ENCODE measurements at regions not wholly inside any gene's neighbourhood (a gene's known extent, or its start where the extent isn't known, plus 50 kb on each side); places are given as distances from the start of the nearest gene placed in this dataset.

DNA sequence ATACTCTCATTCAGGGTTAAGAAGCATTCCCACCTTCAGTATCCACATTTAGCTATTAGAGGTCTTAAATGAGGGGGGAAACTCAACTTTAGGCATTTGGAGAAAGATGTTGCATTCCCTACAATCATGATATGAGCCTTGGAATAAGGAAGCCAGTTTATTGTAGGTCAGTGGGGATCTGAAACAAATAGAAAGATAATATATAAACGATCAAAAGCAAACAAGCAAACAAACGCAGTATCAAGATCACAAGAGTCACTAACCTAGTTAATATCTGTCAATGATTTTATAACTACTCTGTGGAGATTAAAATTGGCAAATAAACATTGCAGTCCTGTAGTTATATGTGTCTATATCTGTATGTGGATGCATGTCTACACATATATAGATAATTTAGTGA is 152.4 kb upstream of the LRATD1 start:
- Histone ChIP-seq H3K9me1 (ENCODE audit: control insufficient read depth, extremely low read depth, insufficient read depth, low read length) (no peaks in the 10 kb centered on the region), H3K27me3 (ENCODE audit: control insufficient read depth, extremely low read depth, insufficient read depth, low read length) (no peaks in the 10 kb centered on the region), H3K27ac (ENCODE audit: control insufficient read depth, insufficient read depth, low read length) (no peak overlapping the region), H2AFZ (ENCODE audit: control insufficient read depth, low read length) (no peak overlapping the region), H3K36me3 (ENCODE audit: control insufficient read depth in 2 of 2, extremely low read depth in 1 of 2, insufficient read depth in 2 of 2, low read length in 2 of 2) (no peaks in the 10 kb centered on the region), H3K79me2 (ENCODE audit: control insufficient read depth, insufficient read depth, low read length) (no peaks in the 10 kb centered on the region), H3K4me3 (ENCODE audit: control insufficient read depth in 2 of 3, extremely low read depth in 1 of 3, insufficient read depth in 2 of 3, low read depth in 1 of 3, low read length in 3 of 3) (no peak overlapping the region), H3K4me2 (ENCODE audit: control insufficient read depth, extremely low read depth, insufficient read depth, low read depth, low read length) (no peak overlapping the region), H3K4me1 (ENCODE audit: control insufficient read depth, extremely low read depth, insufficient read depth, low read length) (no peaks in the 10 kb centered on the region), H3K9ac (ENCODE audit: control insufficient read depth, extremely low read depth, insufficient read depth, low read length) (no peak overlapping the region), H3K9me3 (ENCODE audit: control insufficient read depth, low read depth, low read length) (no peaks in the 10 kb centered on the region), H4K20me1 (ENCODE audit: control insufficient read depth, extremely low read depth, insufficient read depth, low read length) (no peaks in the 10 kb centered on the region)
- dilution Hi-C loops (cut with MboI; ENCODE audit: extremely low pct_ligation_motif_present, low sequenced_read_pairs), result no loop called here
- TF ChIP-seq, protein P1, sequence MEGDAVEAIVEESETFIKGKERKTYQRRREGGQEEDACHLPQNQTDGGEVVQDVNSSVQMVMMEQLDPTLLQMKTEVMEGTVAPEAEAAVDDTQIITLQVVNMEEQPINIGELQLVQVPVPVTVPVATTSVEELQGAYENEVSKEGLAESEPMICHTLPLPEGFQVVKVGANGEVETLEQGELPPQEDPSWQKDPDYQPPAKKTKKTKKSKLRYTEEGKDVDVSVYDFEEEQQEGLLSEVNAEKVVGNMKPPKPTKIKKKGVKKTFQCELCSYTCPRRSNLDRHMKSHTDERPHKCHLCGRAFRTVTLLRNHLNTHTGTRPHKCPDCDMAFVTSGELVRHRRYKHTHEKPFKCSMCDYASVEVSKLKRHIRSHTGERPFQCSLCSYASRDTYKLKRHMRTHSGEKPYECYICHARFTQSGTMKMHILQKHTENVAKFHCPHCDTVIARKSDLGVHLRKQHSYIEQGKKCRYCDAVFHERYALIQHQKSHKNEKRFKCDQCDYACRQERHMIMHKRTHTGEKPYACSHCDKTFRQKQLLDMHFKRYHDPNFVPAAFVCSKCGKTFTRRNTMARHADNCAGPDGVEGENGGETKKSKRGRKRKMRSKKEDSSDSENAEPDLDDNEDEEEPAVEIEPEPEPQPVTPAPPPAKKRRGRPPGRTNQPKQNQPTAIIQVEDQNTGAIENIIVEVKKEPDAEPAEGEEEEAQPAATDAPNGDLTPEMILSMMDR (optimal IDR thresholded peaks at IDR 0.05 in 1 of 3, IDR thresholded peaks at IDR 0.05 in 1 of 3, conservative IDR thresholded peaks at IDR 0.05 in 1 of 3; ENCODE audit: extremely low read depth in 1 of 3, insufficient read depth in 2 of 3, low read length in 3 of 3), result no peak
- TF ChIP-seq EZH2 (IDR thresholded peaks at IDR 0.05; ENCODE audit: low read length), result no peak
- FAIRE-seq (no peak), DNase-seq (ENCODE audit: low read depth, low spot score) (no peak)

DNA sequence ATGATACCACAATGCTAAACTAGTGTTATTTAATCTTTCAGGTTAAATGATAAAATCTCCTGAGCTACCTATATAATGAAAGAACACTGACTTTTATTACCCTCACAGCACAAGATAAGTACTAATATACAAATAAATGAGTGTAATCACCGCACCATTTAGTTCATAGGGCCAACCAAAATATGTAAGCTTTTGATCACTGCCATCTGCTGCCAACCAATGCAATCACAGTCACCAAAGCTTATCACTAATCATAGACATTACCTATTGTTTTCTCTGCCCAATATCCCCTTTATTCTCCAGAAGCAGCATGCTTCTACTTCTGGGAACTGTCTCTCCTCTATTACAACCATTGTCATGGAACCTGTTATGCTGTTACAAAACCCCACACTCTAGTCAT is 151.6 kb upstream of the LRATD1 start:
- Histone ChIP-seq H3K27me3 (ENCODE audit: control insufficient read depth, extremely low read depth, insufficient read depth, low read length) (no peaks in the 10 kb centered on the region), H3K9ac (ENCODE audit: control insufficient read depth, extremely low read depth, insufficient read depth, low read length) (no peak overlapping the region), H3K4me3 (ENCODE audit: control insufficient read depth in 2 of 3, extremely low read depth in 1 of 3, insufficient read depth in 2 of 3, low read depth in 1 of 3, low read length in 3 of 3) (no peak overlapping the region), H3K9me1 (ENCODE audit: control insufficient read depth, extremely low read depth, insufficient read depth, low read length) (no peaks in the 10 kb centered on the region), H2AFZ (ENCODE audit: control insufficient read depth, low read length) (no peak overlapping the region), H4K20me1 (ENCODE audit: control insufficient read depth, extremely low read depth, insufficient read depth, low read length) (no peaks in the 10 kb centered on the region), H3K27ac (ENCODE audit: control insufficient read depth, insufficient read depth, low read length) (no peak overlapping the region), H3K9me3 (ENCODE audit: control insufficient read depth, low read depth, low read length) (no peaks in the 10 kb centered on the region), H3K4me2 (ENCODE audit: control insufficient read depth, extremely low read depth, insufficient read depth, low read depth, low read length) (no peak overlapping the region), H3K79me2 (ENCODE audit: control insufficient read depth, insufficient read depth, low read length) (no peaks in the 10 kb centered on the region), H3K4me1 (ENCODE audit: control insufficient read depth, extremely low read depth, insufficient read depth, low read length) (no peaks in the 10 kb centered on the region), H3K36me3 (ENCODE audit: control insufficient read depth in 2 of 2, extremely low read depth in 1 of 2, insufficient read depth in 2 of 2, low read length in 2 of 2) (no peaks in the 10 kb centered on the region)
- DNase-seq (ENCODE audit: low read depth, low spot score) (no peak), FAIRE-seq (no peak)
- TF ChIP-seq, protein P1 (optimal IDR thresholded peaks at IDR 0.05 in 1 of 3, IDR thresholded peaks at IDR 0.05 in 1 of 3, conservative IDR thresholded peaks at IDR 0.05 in 1 of 3; ENCODE audit: extremely low read depth in 1 of 3, insufficient read depth in 2 of 3, low read length in 3 of 3), result no peak
- TF ChIP-seq EZH2 (IDR thresholded peaks at IDR 0.05; ENCODE audit: low read length), result no peak
- dilution Hi-C loops (cut with MboI; ENCODE audit: extremely low pct_ligation_motif_present, low sequenced_read_pairs), result no loop called here
